ENCODE measurements at regions not wholly inside any gene's neighbourhood (a gene's known extent, or its start where the extent isn't known, plus 50 kb on each side); places are given as distances from the start of the nearest gene placed in this dataset.

DNA sequence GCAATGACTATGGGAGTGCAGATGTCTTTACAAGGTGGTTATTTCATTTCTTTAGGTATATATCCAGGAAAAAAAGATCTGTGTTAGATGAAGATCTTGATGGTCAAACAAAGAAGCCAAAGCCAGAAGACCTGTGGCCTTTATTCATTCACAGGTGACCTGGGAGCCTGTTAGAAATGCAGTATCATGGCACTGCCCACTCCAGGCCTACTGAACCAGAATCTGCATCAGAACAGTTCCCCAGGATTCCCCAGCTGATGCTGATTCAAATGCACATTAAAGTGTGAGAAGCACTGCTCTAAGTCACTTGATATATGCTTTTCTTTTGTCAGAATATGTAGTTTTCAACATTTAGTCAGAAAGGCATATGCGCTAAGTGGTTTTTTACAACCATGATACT lies 251.1 kb downstream of the IPMK start:
- TF ChIP-seq POLR2AphosphoS5 (IDR thresholded peaks at IDR 0.05) (no peak), POLR2A (IDR thresholded peaks at IDR 0.05) (no peak), EP300 (IDR thresholded peaks at IDR 0.05) (no peak)
- TF ChIP-seq, protein P1, sequence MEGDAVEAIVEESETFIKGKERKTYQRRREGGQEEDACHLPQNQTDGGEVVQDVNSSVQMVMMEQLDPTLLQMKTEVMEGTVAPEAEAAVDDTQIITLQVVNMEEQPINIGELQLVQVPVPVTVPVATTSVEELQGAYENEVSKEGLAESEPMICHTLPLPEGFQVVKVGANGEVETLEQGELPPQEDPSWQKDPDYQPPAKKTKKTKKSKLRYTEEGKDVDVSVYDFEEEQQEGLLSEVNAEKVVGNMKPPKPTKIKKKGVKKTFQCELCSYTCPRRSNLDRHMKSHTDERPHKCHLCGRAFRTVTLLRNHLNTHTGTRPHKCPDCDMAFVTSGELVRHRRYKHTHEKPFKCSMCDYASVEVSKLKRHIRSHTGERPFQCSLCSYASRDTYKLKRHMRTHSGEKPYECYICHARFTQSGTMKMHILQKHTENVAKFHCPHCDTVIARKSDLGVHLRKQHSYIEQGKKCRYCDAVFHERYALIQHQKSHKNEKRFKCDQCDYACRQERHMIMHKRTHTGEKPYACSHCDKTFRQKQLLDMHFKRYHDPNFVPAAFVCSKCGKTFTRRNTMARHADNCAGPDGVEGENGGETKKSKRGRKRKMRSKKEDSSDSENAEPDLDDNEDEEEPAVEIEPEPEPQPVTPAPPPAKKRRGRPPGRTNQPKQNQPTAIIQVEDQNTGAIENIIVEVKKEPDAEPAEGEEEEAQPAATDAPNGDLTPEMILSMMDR (IDR thresholded peaks at IDR 0.05): no peak

Data from stomach (tissue), 4 donors.